NCI-H2227 treated with DMSO at 0.1 percent for 48 hours (cell line): ENCODE measurements at regions not wholly inside any gene's neighbourhood (a gene's known extent, or its start where the extent isn't known, plus 50 kb on each side); places are given as distances from the start of the nearest gene placed in this dataset.

Source experiments
- DNase-seq: peaks from one replicate; lab custom pipeline; 2025; lab: John Stamatoyannopoulos, UW

GRCh38 chr4:26020083-26020668, 106.2 kb downstream of the SMIM20 start:
- DNase-seq: no peak

DNA sequence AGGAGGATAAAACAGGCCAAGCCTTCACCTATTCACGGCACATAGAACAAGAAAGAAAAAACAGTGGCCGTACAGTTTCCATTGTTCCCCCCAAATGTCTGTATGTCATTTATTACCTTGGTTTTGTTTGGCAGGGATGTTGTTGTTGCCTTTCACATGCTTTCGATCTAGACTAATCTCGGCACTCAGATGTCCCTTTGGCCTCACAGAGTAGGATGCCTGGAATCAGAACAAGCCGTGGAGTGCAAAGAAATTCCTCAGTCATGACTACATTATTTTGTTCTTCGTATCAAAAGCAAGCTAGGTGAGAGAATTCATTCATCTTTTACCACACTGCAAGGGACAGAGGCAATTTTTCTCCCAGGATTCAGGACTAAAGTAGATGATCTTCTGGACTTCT, 106.9 kb downstream of the SMIM20 start:
- DNase-seq: no peak

DNA sequence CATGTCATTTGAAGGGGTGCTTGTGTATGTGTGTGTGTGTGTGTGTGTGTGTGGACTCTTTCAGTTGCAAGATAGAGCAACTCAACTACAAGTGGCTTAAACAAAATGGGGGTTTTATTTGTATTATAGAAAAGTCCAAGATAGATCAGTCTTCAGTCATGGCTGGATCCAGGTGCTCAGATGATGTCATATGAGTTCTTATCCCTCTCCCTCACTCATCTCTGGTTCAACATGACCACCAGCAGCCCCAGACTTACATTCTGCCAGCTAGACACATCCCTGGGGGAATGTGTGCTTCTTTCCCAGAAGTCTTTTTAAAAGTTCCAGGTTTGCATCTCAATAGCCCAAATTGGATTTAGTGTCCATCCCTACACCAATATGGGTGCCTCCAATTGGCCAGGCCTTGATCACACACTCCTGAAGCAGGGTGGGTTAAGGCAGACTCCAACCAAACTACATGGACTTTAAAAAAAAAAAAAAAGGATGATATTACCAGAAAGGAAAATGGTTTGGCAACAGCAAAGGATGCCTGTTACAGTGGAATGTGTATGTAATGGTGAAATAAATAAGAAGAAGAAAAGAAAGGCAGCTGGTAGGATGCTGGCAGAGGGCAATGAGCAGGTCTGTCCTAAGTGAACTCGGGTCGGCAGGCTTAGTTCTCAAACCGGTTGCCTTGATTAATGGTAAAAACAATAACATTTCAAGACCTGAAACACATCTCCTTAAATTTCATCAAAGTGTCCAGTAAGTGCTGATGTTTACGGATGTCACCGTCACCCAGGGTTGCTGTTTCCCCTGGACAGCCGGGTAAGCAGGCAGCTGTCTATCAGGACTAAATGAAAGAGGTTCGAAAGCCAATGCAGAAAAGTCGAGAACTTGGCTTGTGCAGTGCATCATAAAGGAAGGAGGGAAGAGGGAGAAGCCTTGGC, 107.7 kb downstream of the SMIM20 start:
- no peak for DNase-seq

DNA sequence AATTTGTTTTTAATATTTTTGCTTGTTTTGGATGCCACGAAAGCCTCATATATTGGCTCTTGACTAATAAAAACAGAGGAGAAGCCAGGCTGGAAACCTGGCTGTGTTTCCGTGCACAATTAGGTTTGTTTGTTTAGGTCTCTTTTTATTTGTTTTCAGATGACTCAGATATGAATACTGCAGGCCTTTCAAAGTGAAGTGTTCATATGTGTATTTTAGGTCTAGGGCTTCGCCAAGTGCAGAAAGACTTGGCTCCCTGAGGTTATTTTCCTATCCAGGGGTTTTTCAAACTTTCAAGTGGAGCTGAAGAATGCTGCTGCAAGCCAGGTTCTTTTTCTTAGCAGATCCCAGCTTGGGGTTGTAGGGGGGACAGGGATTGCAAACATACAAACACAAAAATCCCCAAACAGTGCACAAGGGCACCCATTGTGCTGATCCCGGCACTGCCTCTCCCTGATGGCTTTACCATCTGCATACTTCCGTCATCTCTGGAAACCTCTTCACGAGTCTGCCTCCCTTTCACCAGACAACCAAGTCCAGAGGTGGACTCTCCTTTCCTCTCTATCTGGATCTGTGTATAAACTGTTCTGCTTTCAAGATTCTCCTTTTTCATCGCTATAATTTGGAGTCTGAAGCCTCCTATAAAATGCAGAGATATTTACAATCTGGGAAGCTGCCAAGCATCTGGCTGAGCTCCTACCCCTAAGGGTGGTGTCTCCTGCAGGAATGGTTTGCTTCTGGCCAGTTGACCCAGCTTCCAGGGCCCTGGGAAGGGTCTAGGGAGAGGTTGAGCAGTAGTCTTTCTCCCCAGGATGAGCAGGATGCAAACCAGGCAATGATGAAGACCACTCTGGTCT, 108.6 kb downstream of the SMIM20 start:
- no peak for DNase-seq

DNA sequence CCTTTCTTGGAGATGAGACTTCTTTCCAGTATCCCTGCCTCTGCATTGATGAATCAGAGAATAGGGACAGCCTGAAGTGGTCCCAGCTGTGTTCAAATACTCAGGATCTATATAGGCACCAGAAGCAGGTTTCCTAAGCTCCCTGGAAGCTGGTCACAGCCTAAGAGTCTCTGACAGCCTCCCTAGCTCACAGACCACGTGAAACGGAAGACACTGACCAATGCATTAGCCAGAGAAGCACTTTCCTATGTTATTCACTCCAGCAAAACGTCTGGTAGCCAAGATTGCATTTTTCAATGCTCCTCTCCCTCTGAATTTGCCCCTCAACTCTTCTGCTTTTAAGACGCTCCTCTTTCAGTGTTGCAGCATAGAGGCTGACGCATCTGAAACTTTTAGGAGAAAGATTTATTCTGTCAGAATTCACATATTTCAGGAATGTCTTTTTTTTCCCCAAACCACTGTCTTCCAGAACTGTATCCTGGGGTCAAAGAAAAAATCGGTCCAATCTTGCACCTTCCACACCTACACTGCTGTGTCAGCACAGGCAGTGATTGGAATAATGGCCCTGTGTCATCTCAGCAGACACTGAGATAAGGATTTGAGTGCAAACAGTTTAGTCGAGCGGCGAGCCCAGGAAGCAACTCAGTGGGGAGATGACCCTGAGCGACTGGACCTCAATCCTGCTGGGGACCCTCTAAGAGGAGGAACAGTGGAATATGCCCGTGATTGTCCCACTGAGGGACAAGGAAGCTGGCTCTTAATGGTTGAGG, 109.4 kb downstream of the SMIM20 start:
- DNase-seq: no peak

DNA sequence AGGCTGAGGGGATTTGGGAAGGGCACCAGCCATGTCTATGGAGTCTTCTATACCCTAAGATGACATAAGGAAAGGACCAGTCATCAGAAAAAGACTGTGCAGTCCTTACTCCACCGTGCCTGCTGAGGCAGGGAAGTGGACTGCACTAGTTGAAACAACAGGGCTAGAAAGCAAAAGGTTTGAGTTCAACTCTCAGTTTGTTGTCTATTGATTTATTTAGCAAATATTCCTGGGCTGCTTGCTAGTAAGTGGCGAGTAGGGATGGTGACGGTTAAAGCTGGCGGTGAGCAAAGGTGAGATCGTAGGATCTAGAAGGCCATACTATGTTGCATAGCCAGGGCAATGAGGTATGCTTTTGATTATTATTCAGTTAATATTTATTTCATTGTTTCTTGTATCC, 110.1 kb downstream of the SMIM20 start:
- DNase-seq: no peak

DNA sequence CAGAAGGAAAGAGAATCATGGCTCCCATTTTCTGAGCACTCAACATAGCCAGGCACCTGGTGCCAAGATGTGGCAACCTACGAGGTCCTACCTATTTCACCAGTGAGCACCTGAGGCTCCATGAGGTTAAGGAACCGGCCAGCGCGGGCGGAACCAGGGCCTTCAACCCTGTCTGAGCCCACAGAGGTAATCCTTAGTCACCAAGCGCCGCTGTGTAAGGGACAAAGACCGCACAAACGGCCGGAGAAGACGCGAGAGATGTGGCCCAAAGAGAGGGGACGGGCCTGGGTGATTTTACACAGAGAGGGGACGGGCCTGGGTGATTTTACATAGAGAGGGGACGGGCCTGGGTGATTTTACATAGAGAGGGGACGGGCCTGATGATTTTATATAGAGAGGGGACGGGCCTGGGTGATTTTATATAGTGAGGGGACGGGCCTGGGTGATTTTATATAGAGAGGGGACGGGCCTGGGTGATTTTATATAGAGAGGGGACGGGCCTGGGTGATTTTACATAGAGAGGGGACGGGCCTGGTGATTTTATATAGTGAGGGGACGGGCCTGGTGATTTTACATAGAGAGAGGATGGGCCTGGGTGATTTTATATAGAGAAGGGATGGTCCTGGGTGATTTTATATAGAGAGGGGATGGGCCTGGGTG, 114.2 kb downstream of the SMIM20 start:
- no peak for DNase-seq

GRCh38 chr4:26028793-26029567, 115.0 kb downstream of the SMIM20 start:
- DNase-seq: peak; percentile 36

GRCh38 chr4:26029568-26030131, 115.6 kb downstream of the SMIM20 start:
- DNase-seq: no peak

GRCh38 chr4:26030260-26030667, 116.2 kb downstream of the SMIM20 start:
- no peak for DNase-seq

GRCh38 chr4:26030780-26031179, 116.8 kb downstream of the SMIM20 start:
- DNase-seq: no peak

- no peak for DNase-seq
These were observed 117.7 kb downstream of the SMIM20 start for GRCh38 chr4:26031704-26032103.

GRCh38 chr4:26032142-26032541, 118.1 kb downstream of the SMIM20 start:
- no peak for DNase-seq

DNA sequence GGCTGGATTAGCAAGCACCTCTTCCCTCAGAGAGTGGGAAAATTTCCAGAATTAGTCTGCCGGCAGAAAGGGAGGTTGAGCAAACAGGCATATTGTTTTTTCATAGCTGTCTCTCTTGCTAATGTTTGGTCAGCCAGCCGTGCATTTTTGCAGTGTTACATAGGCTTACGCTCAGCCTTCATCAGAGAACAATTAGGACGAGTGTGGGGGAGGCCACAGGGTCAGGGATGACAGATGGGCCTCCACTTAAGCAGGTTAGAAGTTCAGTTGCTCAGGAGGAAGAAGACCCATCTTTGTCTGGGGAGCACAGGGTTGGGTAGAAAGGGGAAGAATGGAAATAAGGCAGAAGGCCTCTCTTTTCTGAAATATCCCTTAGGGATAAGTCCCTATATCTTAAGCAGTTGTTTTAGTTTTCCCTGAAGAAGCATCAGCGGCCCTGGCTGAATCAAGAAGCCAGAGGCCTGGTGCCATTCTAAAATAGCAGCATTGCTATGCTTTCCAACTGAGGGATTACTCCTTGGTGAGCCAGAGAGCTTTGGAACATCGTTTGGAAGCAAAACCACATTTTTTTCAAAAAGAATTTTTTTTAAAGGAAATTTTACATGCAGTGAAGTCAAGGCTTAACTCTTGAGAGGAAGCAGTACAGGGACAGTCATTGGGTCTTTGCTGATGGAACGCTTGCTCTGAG, 118.8 kb downstream of the SMIM20 start:
- DNase-seq: no peak

- no peak for DNase-seq
These were observed 119.4 kb downstream of the SMIM20 start for GRCh38 chr4:26033389-26033788.

DNA sequence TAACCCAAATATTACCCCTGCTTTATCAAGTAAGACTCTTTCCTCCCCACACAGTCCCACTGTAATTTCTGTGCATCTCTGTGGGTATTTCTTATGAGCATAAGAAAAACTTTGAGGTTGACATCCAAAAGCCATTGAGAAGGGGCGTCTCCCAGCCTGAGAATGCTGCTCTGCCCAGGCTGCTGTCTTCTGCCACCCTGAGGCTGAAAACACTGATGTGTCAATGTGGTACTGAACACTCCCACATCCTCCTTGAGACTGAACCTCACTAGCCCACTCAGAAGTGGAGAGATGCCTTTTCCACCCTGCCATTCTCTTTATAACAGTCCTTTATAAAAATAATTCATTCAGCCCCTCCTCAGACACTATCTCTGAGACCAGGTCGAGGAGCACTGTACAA, 120.8 kb downstream of the SMIM20 start:
- DNase-seq: no peak

GRCh38 chr4:26035921-26036320, 121.9 kb downstream of the SMIM20 start:
- DNase-seq: no peak

DNA sequence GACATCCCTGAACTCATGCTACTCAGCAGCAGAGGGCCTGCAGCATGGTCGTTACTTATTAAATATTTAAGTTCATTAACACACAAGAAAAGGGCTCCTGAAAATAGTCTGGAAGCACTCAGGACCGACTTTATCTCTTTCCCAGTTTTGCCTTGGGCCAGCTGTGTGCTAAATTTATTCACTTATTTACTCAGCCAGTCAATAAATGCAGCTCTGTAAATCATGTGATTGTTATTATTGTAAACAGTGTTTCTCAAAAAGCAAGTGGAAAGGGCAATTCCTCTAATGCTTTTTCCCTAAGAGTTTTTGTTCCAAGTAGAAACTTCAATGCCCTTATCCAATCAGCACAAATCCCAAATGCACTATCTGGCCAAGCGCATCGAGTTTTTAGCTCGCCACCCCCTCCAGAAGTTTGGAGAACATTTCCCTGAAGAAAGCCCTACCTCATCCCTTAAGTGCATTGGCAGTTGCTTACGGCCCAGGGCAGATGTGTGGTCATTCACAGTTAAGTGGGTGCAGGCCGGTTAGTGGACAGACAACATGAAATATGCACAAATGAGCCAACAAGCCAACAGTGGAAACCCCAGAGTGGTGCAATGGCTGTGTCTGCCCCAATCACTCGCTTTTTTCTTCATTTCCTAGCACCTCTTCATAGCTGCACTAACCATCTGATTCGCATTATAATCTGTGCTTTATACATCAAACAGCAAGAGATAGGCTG, 125.8 kb downstream of the SMIM20 start:
- no peak for DNase-seq

GRCh38 chr4:26044524-26044923, 130.5 kb downstream of the SMIM20 start:
- DNase-seq: no peak
